Astrocyte (in vitro differentiated cells and primary cell): ENCODE measurements at regions not wholly inside any gene's neighbourhood (a gene's known extent, or its start where the extent isn't known, plus 50 kb on each side); places are given as distances from the start of the nearest gene placed in this dataset.
A peak's percentile ranks its signal among the peaks of the same experiment; 100 is the strongest.

ENCODE experiments used
- DNase-seq: peaks from one replicate; pipeline ENCODE4 v3.0.0-alpha.2; 2010; ENCODE audit warnings: low read depth
- FAIRE-seq: peaks from 2 replicates; lab custom pipeline; 2011; peaks lifted over from hg19 to GRCh38; lab: Jason Lieb, UNC
- H2AFZ ChIP-seq: 2 replicates; pipeline ENCODE4 v1.6.0; 2012; ENCODE audit warnings: low read depth, low read length, inconsistent platforms
- H3K27ac ChIP-seq: 2 replicates; pipeline ENCODE4 v1.5.1; 2011; ENCODE audit warnings: low read depth, low read length, inconsistent platforms
- H3K27me3 ChIP-seq: 2 replicates; pipeline ENCODE4 v1.6.0; 2011; ENCODE audit warnings: low read length, inconsistent platforms; ENCODE audit not compliant: insufficient read depth
- H3K36me3 ChIP-seq: 2 replicates; pipeline ENCODE4 v1.5.1; 2011; ENCODE audit warnings: low read length, inconsistent platforms; ENCODE audit not compliant: insufficient read depth
- H3K4me1 ChIP-seq: 2 replicates; pipeline ENCODE4 v1.5.1; 2011; ENCODE audit warnings: low read length, inconsistent platforms; ENCODE audit not compliant: insufficient read depth
- H3K4me2 ChIP-seq: 2 replicates; pipeline ENCODE4 v1.6.0; 2012; ENCODE audit warnings: low read length, inconsistent platforms
- H3K4me3 ChIP-seq: 2 replicates; pipeline ENCODE4 v1.5.1; 2011; ENCODE audit warnings: low read depth, mild to moderate bottlenecking, low read length, inconsistent platforms; ENCODE audit not compliant: insufficient read depth
- H3K79me2 ChIP-seq: 2 replicates; pipeline ENCODE4 v1.6.0; 2012; ENCODE audit warnings: mild to moderate bottlenecking, low read length, inconsistent platforms; ENCODE audit not compliant: insufficient read depth
- H3K9ac ChIP-seq: 2 replicates; pipeline ENCODE4 v1.6.0; 2012; ENCODE audit warnings: mild to moderate bottlenecking, low read length, inconsistent platforms
- H3K9me3 ChIP-seq: 2 replicates; pipeline ENCODE4 v1.5.1; 2012; ENCODE audit warnings: low read depth, mild to moderate bottlenecking, low read length, inconsistent platforms; ENCODE audit not compliant: insufficient read depth
- H4K20me1 ChIP-seq: 2 replicates; pipeline ENCODE4 v1.6.0; 2012; ENCODE audit warnings: low read length, inconsistent platforms; ENCODE audit not compliant: insufficient read depth
- H3K27ac Mint-ChIP-seq: one replicate; pipeline ENCODE4 v1.8.0; 2021; ENCODE audit warnings: mild to moderate bottlenecking, mixed read lengths; ENCODE audit not compliant: unreplicated experiment
- H3K27me3 Mint-ChIP-seq: one replicate; pipeline ENCODE4 v1.8.0; 2021; ENCODE audit warnings: low read depth, mixed read lengths; ENCODE audit not compliant: unreplicated experiment
- H3K36me3 Mint-ChIP-seq: one replicate; pipeline ENCODE4 v1.8.0; 2021; ENCODE audit warnings: low read depth, mixed read lengths; ENCODE audit not compliant: unreplicated experiment
- H3K4me1 Mint-ChIP-seq: one replicate; pipeline ENCODE4 v1.8.0; 2021; ENCODE audit warnings: low read depth, mixed read lengths; ENCODE audit not compliant: unreplicated experiment
- H3K4me3 Mint-ChIP-seq: one replicate; pipeline ENCODE4 v1.8.0; 2021; ENCODE audit warnings: mild to moderate bottlenecking, moderate library complexity, mixed read lengths; ENCODE audit not compliant: unreplicated experiment
- H3K9me3 Mint-ChIP-seq: one replicate; pipeline ENCODE4 v1.8.0; 2021; ENCODE audit warnings: mild to moderate bottlenecking, mixed read lengths; ENCODE audit not compliant: unreplicated experiment
- CTCF ChIP-seq: IDR thresholded peaks from 2 replicates; pipeline ENCODE4 v1.5.1; 2011; ENCODE audit warnings: low read depth, mild to moderate bottlenecking, inconsistent platforms, low read length, moderate library complexity; ENCODE audit not compliant: insufficient read depth
- EZH2 ChIP-seq: IDR thresholded peaks from 2 replicates; pipeline ENCODE4 v1.6.1; 2012; ENCODE audit warnings: mild to moderate bottlenecking, low read length, inconsistent platforms; ENCODE audit not compliant: insufficient read depth

- Histone ChIP-seq H3K9ac (no peak overlapping the region), H2AFZ (no peak overlapping the region), H3K27me3 (peaks cover 7% of the 10 kb centered on the region), H3K27ac (no peak overlapping the region), H3K9me3 (no peaks in the 10 kb centered on the region), H3K4me1 (peaks cover 6% of the 10 kb centered on the region), H3K4me3 (no peak overlapping the region), H3K36me3 (no peaks in the 10 kb centered on the region), H3K79me2 (no peaks in the 10 kb centered on the region), H4K20me1 (no peaks in the 10 kb centered on the region), H3K4me2 (peak overlapping the region; percentile 90)
- H3K27ac Mint-ChIP-seq: no peak overlapping the region
- no peaks in the 10 kb centered on the region for H3K36me3 Mint-ChIP-seq
- FAIRE-seq (no peak), DNase-seq (no peak)
- no peaks in the 10 kb centered on the region for H3K4me1 Mint-ChIP-seq
- H3K9me3 Mint-ChIP-seq: no peaks in the 10 kb centered on the region
- TF ChIP-seq EZH2: no peak
- TF ChIP-seq CTCF: no peak
- peaks cover 23% of the 10 kb centered on the region for H3K27me3 Mint-ChIP-seq
- H3K4me3 Mint-ChIP-seq: no peak overlapping the region
Observed at GRCh38 chr20:63100926-63101699, 94.3 kb upstream of the BHLHE23 start.

GRCh38 chr20:63100174-63100925 is 93.6 kb upstream of the BHLHE23 start:
- TF ChIP-seq EZH2 (no peak), CTCF (no peak)
- H3K9ac ChIP-seq: no peak overlapping the region
- H3K27me3 ChIP-seq: peaks cover 7% of the 10 kb centered on the region
- Mint-ChIP-seq H3K36me3 (no peaks in the 10 kb centered on the region), H3K27me3 (peaks cover 30% of the 10 kb centered on the region), H3K4me1 (no peaks in the 10 kb centered on the region), H3K27ac (no peak overlapping the region), H3K9me3 (no peaks in the 10 kb centered on the region), H3K4me3 (no peak overlapping the region)
- no peaks in the 10 kb centered on the region for H4K20me1 ChIP-seq
- H3K9me3 ChIP-seq: no peaks in the 10 kb centered on the region
- H3K4me3 ChIP-seq: no peak overlapping the region
- H3K4me2 ChIP-seq: no peak overlapping the region
- peaks cover 6% of the 10 kb centered on the region for H3K4me1 ChIP-seq
- FAIRE-seq (no peak), DNase-seq (no peak)
- H3K36me3 ChIP-seq: no peaks in the 10 kb centered on the region
- no peak overlapping the region for H3K27ac ChIP-seq
- H2AFZ ChIP-seq: no peak overlapping the region
- H3K79me2 ChIP-seq: no peaks in the 10 kb centered on the region
